ENCODE measurements at regions not wholly inside any gene's neighbourhood (a gene's known extent, or its start where the extent isn't known, plus 50 kb on each side); places are given as distances from the start of the nearest gene placed in this dataset.

DNA sequence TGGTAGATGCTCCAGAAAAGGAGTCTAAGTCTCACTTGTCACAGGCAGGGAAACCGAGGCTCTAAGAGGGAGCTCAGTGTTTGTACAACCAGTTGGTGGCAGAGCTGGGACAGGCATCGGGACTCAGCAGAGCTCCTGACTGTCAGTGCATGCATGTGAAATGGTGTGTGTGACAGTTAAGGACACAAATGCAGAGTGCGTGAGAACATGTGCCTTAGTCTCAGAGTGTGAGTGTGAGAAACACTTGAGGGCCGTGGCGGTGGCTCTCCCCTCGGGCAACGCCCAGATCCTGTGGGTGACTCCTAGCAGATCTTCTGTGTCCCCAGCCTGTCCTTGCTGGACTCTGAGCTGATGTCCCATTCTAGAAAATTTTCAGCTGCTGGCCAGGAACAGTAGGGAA lies 362.6 kb downstream of the MATN1 start:
- BruUV-seq (replicated peaks) = no TSS peak
- Mint-ChIP-seq H3K27ac (ENCODE audit: unreplicated experiment) (no peak overlapping the region), H3K4me1 (ENCODE audit: low read depth, unreplicated experiment) (no peaks in the 10 kb centered on the region), H3K4me3 (ENCODE audit: unreplicated experiment) (no peak overlapping the region), H3K27me3 (ENCODE audit: insufficient read depth, unreplicated experiment) (no peaks in the 10 kb centered on the region), H3K36me3 (ENCODE audit: insufficient read depth, unreplicated experiment) (no peaks in the 10 kb centered on the region), H3K9me3 (ENCODE audit: unreplicated experiment) (no peaks in the 10 kb centered on the region)
- no peak overlapping the region for H3K4me3 ChIP-seq (ENCODE audit: low read depth, low read length)
- no peaks in the 10 kb centered on the region for H3K27me3 ChIP-seq (replicated peaks; ENCODE audit: control insufficient read depth, insufficient read depth, low read length)
- ChIA-PET POLR2A (no interaction called here), CTCF (no interaction called here)
- TF ChIP-seq, protein P1, sequence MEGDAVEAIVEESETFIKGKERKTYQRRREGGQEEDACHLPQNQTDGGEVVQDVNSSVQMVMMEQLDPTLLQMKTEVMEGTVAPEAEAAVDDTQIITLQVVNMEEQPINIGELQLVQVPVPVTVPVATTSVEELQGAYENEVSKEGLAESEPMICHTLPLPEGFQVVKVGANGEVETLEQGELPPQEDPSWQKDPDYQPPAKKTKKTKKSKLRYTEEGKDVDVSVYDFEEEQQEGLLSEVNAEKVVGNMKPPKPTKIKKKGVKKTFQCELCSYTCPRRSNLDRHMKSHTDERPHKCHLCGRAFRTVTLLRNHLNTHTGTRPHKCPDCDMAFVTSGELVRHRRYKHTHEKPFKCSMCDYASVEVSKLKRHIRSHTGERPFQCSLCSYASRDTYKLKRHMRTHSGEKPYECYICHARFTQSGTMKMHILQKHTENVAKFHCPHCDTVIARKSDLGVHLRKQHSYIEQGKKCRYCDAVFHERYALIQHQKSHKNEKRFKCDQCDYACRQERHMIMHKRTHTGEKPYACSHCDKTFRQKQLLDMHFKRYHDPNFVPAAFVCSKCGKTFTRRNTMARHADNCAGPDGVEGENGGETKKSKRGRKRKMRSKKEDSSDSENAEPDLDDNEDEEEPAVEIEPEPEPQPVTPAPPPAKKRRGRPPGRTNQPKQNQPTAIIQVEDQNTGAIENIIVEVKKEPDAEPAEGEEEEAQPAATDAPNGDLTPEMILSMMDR (IDR thresholded peaks at IDR 0.05; ENCODE audit: insufficient read depth in 1 of 2, low read depth in 1 of 2, low read length in 1 of 2, severe bottlenecking in 1 of 2, unreplicated experiment in 1 of 2) = no peak
- no peaks in the 10 kb centered on the region for H3K36me3 ChIP-seq (ENCODE audit: control insufficient read depth, insufficient read depth, low read length)
- H3K9me3 ChIP-seq = no peaks in the 10 kb centered on the region
- DNase-seq = no peak
- intact Hi-C loops (cut with micrococcal nuclease; ENCODE audit: unreplicated experiment) = no loop called here
- no peaks in the 10 kb centered on the region for H3K4me1 ChIP-seq

DNA sequence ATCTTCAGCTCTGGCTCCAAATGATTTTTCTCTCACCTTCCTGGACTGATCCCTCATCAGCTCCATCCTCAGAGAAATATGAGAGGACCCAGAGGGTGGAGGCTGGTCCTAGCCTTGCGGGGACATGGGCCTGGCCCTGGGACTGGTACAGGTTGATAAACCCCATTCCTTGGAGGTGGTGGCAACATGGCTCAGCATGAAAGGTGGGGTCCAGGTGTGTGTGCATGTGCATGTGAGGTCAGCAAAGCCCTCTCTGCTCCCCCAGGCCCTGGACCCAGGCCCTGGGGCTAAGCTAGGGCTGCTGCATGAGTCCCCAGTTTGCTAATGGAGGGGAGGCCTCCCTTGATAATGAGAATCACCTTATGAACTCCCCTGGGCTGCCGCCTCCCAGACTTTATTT lies 363.1 kb downstream of the MATN1 start:
- Histone ChIP-seq H3K4me1 (no peaks in the 10 kb centered on the region), H3K36me3 (ENCODE audit: control insufficient read depth, insufficient read depth, low read length) (no peaks in the 10 kb centered on the region), H3K27me3 (replicated peaks; ENCODE audit: control insufficient read depth, insufficient read depth, low read length) (no peaks in the 10 kb centered on the region), H3K4me3 (ENCODE audit: low read depth, low read length) (no peak overlapping the region), H3K9me3 (no peaks in the 10 kb centered on the region)
- POLR2A ChIA-PET = no interaction called here
- BruUV-seq (replicated peaks) = no TSS peak
- H3K27ac Mint-ChIP-seq (ENCODE audit: unreplicated experiment) = no peak overlapping the region
- no peaks in the 10 kb centered on the region for H3K27me3 Mint-ChIP-seq (ENCODE audit: insufficient read depth, unreplicated experiment)
- H3K9me3 Mint-ChIP-seq (ENCODE audit: unreplicated experiment) = no peaks in the 10 kb centered on the region
- no peaks in the 10 kb centered on the region for H3K4me1 Mint-ChIP-seq (ENCODE audit: low read depth, unreplicated experiment)
- no peak overlapping the region for H3K4me3 Mint-ChIP-seq (ENCODE audit: unreplicated experiment)
- CTCF ChIA-PET = no interaction called here
- H3K36me3 Mint-ChIP-seq (ENCODE audit: insufficient read depth, unreplicated experiment) = no peaks in the 10 kb centered on the region
- no peak for DNase-seq
- TF ChIP-seq, protein P1 (IDR thresholded peaks at IDR 0.05; ENCODE audit: insufficient read depth in 1 of 2, low read depth in 1 of 2, low read length in 1 of 2, severe bottlenecking in 1 of 2, unreplicated experiment in 1 of 2) = no peak
- intact Hi-C loops (cut with micrococcal nuclease; ENCODE audit: unreplicated experiment) = no loop called here

DNA sequence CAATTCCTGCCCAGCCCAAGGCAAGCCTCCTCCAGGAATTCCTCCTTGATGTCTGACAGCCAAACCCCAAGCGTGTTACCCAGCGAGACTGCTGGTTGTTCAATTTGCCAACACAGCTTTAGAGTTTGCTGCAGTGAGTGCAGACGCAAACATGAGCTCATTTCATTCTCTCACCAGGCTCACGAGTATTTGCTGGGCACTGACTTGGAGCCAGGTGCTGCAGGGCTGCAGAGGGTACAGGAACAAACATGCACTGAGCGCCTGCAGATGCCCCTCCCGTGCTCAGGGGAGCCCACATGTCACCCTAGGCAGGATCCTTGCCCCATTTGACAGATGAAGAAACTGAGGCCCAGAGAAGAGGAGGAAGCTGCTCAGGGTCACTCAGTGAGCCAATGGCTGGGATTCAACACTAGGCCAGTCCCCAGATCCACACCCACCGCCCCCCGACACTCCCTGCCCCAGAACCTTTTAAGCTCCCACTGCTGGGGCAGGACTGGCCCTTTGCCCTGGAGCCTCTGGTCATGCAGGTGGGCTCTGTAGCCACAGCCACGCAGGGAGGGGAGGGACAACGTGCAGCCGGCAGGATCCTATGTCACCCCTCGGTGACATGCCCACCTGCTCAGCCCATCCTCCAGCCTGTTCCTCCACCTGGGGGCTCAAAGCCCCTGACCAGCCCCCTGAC lies 363.7 kb downstream of the MATN1 start:
- Mint-ChIP-seq H3K27ac (ENCODE audit: unreplicated experiment) (no peak overlapping the region), H3K4me3 (ENCODE audit: unreplicated experiment) (no peak overlapping the region), H3K9me3 (ENCODE audit: unreplicated experiment) (no peaks in the 10 kb centered on the region), H3K27me3 (ENCODE audit: insufficient read depth, unreplicated experiment) (no peaks in the 10 kb centered on the region), H3K36me3 (ENCODE audit: insufficient read depth, unreplicated experiment) (no peaks in the 10 kb centered on the region), H3K4me1 (ENCODE audit: low read depth, unreplicated experiment) (no peaks in the 10 kb centered on the region)
- CTCF ChIA-PET = no interaction called here
- intact Hi-C loops (cut with micrococcal nuclease; ENCODE audit: unreplicated experiment) = loop anchor here (10.0 kb wide), 1 partner anchor 345 kb away; no protein-coding TSS in a partner anchor
- Histone ChIP-seq H3K4me3 (ENCODE audit: low read depth, low read length) (no peak overlapping the region), H3K9me3 (no peaks in the 10 kb centered on the region), H3K27me3 (replicated peaks; ENCODE audit: control insufficient read depth, insufficient read depth, low read length) (no peaks in the 10 kb centered on the region), H3K4me1 (no peaks in the 10 kb centered on the region), H3K36me3 (ENCODE audit: control insufficient read depth, insufficient read depth, low read length) (no peaks in the 10 kb centered on the region)
- BruUV-seq (replicated peaks) = no TSS peak
- TF ChIP-seq, protein P1 (IDR thresholded peaks at IDR 0.05; ENCODE audit: insufficient read depth in 1 of 2, low read depth in 1 of 2, low read length in 1 of 2, severe bottlenecking in 1 of 2, unreplicated experiment in 1 of 2) = no peak
- DNase-seq = no peak
- POLR2A ChIA-PET = no interaction called here
